ENCODE measurements at regions not wholly inside any gene's neighbourhood (a gene's known extent, or its start where the extent isn't known, plus 50 kb on each side); places are given as distances from the start of the nearest gene placed in this dataset.
"Not testable (repeated sequence)": the region's sequence is repeated elsewhere in the genome, so short reads cannot be mapped to it uniquely, and the experiment has no call there.

DNA sequence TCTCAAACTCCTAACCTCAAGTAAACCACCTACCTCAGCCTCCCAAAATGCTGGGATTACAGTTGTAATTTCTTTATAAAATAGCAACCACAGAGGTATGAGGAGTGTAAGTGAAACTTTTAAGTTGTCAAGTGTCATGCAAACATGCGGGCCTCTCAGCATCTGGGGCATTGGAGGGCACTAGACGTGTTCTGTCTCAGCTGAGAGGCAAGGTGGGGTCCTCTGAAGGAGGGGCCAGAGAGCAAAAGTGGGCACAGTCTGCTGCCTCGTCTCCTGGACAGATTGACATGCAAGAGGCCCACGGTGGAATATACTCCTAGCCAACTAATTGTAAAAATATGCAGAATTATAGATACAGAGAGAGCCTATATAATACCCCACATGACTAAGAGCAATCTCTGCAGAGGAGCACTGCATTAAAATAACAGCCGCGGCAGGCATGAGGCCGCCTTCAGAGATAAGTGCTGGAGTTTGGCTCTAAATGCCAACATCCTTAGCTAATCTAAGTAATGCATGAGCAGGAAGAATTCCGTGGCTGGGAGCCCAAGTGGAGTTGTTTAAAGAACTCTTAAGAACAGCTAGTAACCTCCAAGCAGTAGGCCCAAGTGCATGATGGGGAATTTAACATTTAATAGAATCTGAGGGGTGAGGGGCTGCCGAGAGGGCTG, 87.8 kb upstream of the RNU6-1 start:
- no peak overlapping the region for H3K4me3 ChIP-seq
- peak overlapping the region; percentile 75 to 78 for H3K27ac ChIP-seq
- peak; percentile 85 for DNase-seq (ENCODE audit: low spot score)
- no peak for TF ChIP-seq CTCF (IDR thresholded peaks at IDR 0.05)

GRCh38 chr15:67928666-67929065, 88.8 kb upstream of the RNU6-1 start:
- Histone ChIP-seq H3K27ac (peak overlapping the region; percentile 75 to 78), H3K4me3 (no peak overlapping the region)
- no peak for TF ChIP-seq CTCF (IDR thresholded peaks at IDR 0.05)
- DNase-seq (ENCODE audit: low spot score), result peak; percentile 75

DNA sequence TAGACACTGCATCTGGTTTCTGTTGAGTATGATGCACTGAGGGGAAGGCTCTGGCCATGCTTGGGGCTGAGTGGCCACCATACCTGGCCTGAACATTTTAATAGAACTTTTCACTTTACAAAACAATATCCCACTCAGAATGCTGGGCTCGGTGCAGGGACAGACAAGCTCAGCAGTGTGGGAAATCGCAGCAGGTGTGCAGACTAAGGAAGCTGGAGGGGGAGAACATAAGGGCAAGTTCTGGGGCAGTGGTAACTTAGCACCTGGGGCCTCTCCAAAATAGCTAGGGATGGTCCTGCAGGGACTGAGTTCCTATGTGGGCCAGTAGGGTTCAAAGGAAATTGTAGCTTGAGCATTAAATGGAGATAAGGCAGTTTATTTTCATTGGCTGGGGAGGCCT, 90.9 kb upstream of the RNU6-1 start:
- Histone ChIP-seq H3K27ac (peak overlapping the region; percentile 28 to 50), H3K4me3 (no peak overlapping the region)
- no peak for TF ChIP-seq CTCF (IDR thresholded peaks at IDR 0.05)
- peak; percentile 55 for DNase-seq (ENCODE audit: low spot score)

GRCh38 chr15:67931861-67932260, 92.0 kb upstream of the RNU6-1 start:
- DNase-seq (ENCODE audit: low spot score), result peak; percentile 19
- no peak overlapping the region for H3K4me3 ChIP-seq
- H3K27ac ChIP-seq, result no peak overlapping the region
- no peak for TF ChIP-seq CTCF (IDR thresholded peaks at IDR 0.05)

- not testable (repeated sequence) for H3K4me3 ChIP-seq; H3K27ac ChIP-seq; DNase-seq (ENCODE audit: low spot score)
Measured at GRCh38 chr15:67934126-67934525, 94.3 kb upstream of the RNU6-1 start.

GRCh38 chr15:67935244-67935643, 95.4 kb upstream of the RNU6-1 start:
- Histone ChIP-seq H3K4me3 (no peak overlapping the region), H3K27ac (peak overlapping the region in 1 of 2 donors; percentile 1)
- no peak for DNase-seq (ENCODE audit: low spot score)
- no peak for TF ChIP-seq CTCF (IDR thresholded peaks at IDR 0.05)

DNA sequence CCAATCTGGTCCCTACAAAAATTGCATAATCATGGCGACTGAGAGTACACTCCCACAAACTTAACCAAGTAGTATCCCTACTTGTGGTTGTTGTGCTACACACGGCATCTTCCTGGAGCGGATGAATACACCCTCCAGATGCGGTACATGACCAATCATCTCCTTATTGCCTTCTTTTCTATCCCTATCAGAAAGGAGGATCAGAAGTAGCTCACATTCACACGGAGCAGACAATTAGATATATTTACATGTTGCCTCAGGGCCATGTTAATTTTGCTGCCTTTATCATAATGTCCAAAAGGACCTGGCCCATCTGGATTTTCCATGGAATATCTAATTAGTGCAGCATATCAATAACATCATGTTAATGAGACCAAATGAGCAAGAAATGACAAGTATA, 96.4 kb upstream of the RNU6-1 start:
- DNase-seq (ENCODE audit: low spot score), result no peak
- no peak for TF ChIP-seq CTCF (IDR thresholded peaks at IDR 0.05)
- Histone ChIP-seq H3K4me3 (no peak overlapping the region), H3K27ac (no peak overlapping the region)
